H9 (cell line): ENCODE measurements at regions not wholly inside any gene's neighbourhood (a gene's known extent, or its start where the extent isn't known, plus 50 kb on each side); places are given as distances from the start of the nearest gene placed in this dataset.

ENCODE experiments used
- DNase-seq: peaks from one replicate; pipeline ENCODE4 v3.0.0-alpha.2; 2017
- H2AFZ ChIP-seq: one replicate; pipeline ENCODE4 v1.6.1; 2013; ENCODE audit warnings: mild to moderate bottlenecking, low read length, control low read depth, moderate library complexity
- H2AK5ac ChIP-seq: 2 replicates; pipeline ENCODE4 v1.6.1; 2013; ENCODE audit warnings: low read length, control low read depth, mixed read lengths; ENCODE audit not compliant: insufficient read length
- H2BK120ac ChIP-seq: one replicate; pipeline ENCODE4 v1.6.1; 2013; ENCODE audit warnings: low read depth, mild to moderate bottlenecking, low read length, control low read depth, inconsistent platforms; ENCODE audit not compliant: poor library complexity, severe bottlenecking
- H2BK12ac ChIP-seq: 2 replicates; pipeline ENCODE4 v1.6.1; 2013; ENCODE audit warnings: low read length, control low read depth, mixed read lengths, low read depth; ENCODE audit not compliant: insufficient read length
- H2BK15ac ChIP-seq: 2 replicates; pipeline ENCODE4 v1.6.1; 2013; ENCODE audit warnings: low read depth, low read length, control low read depth
- H2BK20ac ChIP-seq: one replicate; pipeline ENCODE4 v1.6.1; 2013; ENCODE audit warnings: low read depth, mild to moderate bottlenecking, low read length, control low read depth, inconsistent platforms; ENCODE audit not compliant: poor library complexity, severe bottlenecking
- H2BK5ac ChIP-seq: 2 replicates; pipeline ENCODE4 v1.6.1; 2013; ENCODE audit warnings: low read length, control low read depth, mixed read lengths; ENCODE audit not compliant: insufficient read length
- H3K14ac ChIP-seq: 2 replicates; pipeline ENCODE4 v1.6.1; 2013; ENCODE audit warnings: low read length, control low read depth; ENCODE audit not compliant: insufficient read depth
- H3K18ac ChIP-seq: 2 replicates; pipeline ENCODE4 v1.6.1; 2013; ENCODE audit warnings: low read depth, mild to moderate bottlenecking, mixed read lengths, low read length, control low read depth; ENCODE audit not compliant: insufficient read length
- H3K23ac ChIP-seq: 2 replicates; pipeline ENCODE4 v1.6.1; 2013; ENCODE audit warnings: low read length, control low read depth, mixed read lengths, low read depth; ENCODE audit not compliant: insufficient read length
- H3K23me2 ChIP-seq: 2 replicates; pipeline ENCODE4 v1.6.1; 2013; ENCODE audit warnings: low read depth, mild to moderate bottlenecking, mixed read lengths, low read length, control low read depth; ENCODE audit not compliant: insufficient read length, poor library complexity, severe bottlenecking
- H3K27ac ChIP-seq: 2 replicates; pipeline ENCODE4 v1.5.1; 2013; ENCODE audit warnings: low read length, control low read depth, mixed read lengths, low read depth; ENCODE audit not compliant: insufficient read length
- H3K27me3 ChIP-seq: 2 replicates; pipeline ENCODE4 v1.6.1; 2013; ENCODE audit warnings: low read length, control low read depth, inconsistent platforms; ENCODE audit not compliant: insufficient read depth
- H3K4ac ChIP-seq: 2 replicates; pipeline ENCODE4 v1.6.1; 2013; ENCODE audit warnings: low read depth, mild to moderate bottlenecking, control low read depth, inconsistent platforms, low read length, moderate library complexity
- H3K4me1 ChIP-seq: 2 replicates; pipeline ENCODE4 v1.6.1; 2013; ENCODE audit warnings: low read length, control low read depth, inconsistent platforms; ENCODE audit not compliant: insufficient read depth
- H3K4me2 ChIP-seq: 2 replicates; pipeline ENCODE4 v1.6.1; 2013; ENCODE audit warnings: low read length, control low read depth, mixed read lengths; ENCODE audit not compliant: insufficient read length, insufficient read depth
- H3K56ac ChIP-seq: 2 replicates; pipeline ENCODE4 v1.6.1; 2013; ENCODE audit warnings: low read depth, mild to moderate bottlenecking, mixed read lengths, low read length, control low read depth; ENCODE audit not compliant: insufficient read length
- H3K79me1 ChIP-seq: 2 replicates; pipeline ENCODE4 v1.6.1; 2013; ENCODE audit warnings: low read depth, mild to moderate bottlenecking, moderate library complexity, low read length, control low read depth, inconsistent platforms; ENCODE audit not compliant: insufficient read depth, poor library complexity, severe bottlenecking
- H3K79me2 ChIP-seq: 2 replicates; pipeline ENCODE4 v1.6.1; 2013; ENCODE audit warnings: low read length, control low read depth, inconsistent platforms; ENCODE audit not compliant: insufficient read depth
- H3K9ac ChIP-seq: 2 replicates; pipeline ENCODE4 v1.6.1; 2013; ENCODE audit warnings: low read length, control low read depth, mixed read lengths; ENCODE audit not compliant: insufficient read length; ENCODE audit errors: extremely low read depth
- H3K9me3 ChIP-seq: one replicate; pipeline ENCODE4 v1.6.1; 2013; ENCODE audit warnings: low read depth, low read length, inconsistent platforms; ENCODE audit not compliant: control insufficient read depth
- H3T11ph ChIP-seq: one replicate; pipeline ENCODE4 v1.6.1; 2013; ENCODE audit warnings: mild to moderate bottlenecking, low read length, control low read depth, inconsistent platforms
- H4K20me1 ChIP-seq: one replicate; pipeline ENCODE4 v1.6.1; 2013; ENCODE audit not compliant: control insufficient read depth, insufficient read length, insufficient read depth
- H4K5ac ChIP-seq: 2 replicates; pipeline ENCODE4 v1.6.1; 2013; ENCODE audit warnings: low read depth, mild to moderate bottlenecking, mixed read lengths, low read length, control low read depth; ENCODE audit not compliant: insufficient read length
- H4K8ac ChIP-seq: replicated peaks from 2 replicates; pipeline ENCODE4 v1.6.1; 2013; ENCODE audit warnings: low read length, control low read depth, mixed read lengths, low read depth; ENCODE audit not compliant: insufficient read length
- H4K91ac ChIP-seq: 2 replicates; pipeline ENCODE4 v1.6.1; 2013; ENCODE audit warnings: low read depth, mild to moderate bottlenecking, moderate library complexity, mixed read lengths, low read length, control low read depth; ENCODE audit not compliant: insufficient read length
- H3K27ac Mint-ChIP-seq, 3 experiments: 2 replicates in 2 of 3; 3 replicates in 1 of 3; pipeline ENCODE4 v1.8.0; 2020 to 2021; ENCODE audit warnings: mixed read lengths in 3 of 3, mild to moderate bottlenecking in 1 of 3, moderate library complexity in 1 of 3
- H3K27me3 Mint-ChIP-seq: 2 replicates; pipeline ENCODE4 v1.8.0; 2021; ENCODE audit warnings: low read depth, mild to moderate bottlenecking, moderate library complexity, mixed read lengths
- H3K36me3 Mint-ChIP-seq, 3 experiments: 2 replicates in 2 of 3; 3 replicates in 1 of 3; pipeline ENCODE4 v1.8.0; 2020 to 2021; ENCODE audit warnings: low read depth in 3 of 3, mixed read lengths in 3 of 3; ENCODE audit not compliant: insufficient read depth in 1 of 3
- H3K4me1 Mint-ChIP-seq, 2 experiments: 2 replicates each; pipeline ENCODE4 v1.8.0; 2020; ENCODE audit warnings: mixed read lengths in 2 of 2
- H3K4me3 Mint-ChIP-seq, 2 experiments: 2 replicates in 1 of 2; 3 replicates in 1 of 2; pipeline ENCODE4 v1.8.0; 2020 to 2021; ENCODE audit warnings: mild to moderate bottlenecking in 2 of 2, mixed read lengths in 2 of 2, moderate library complexity in 1 of 2
- H3K9me3 Mint-ChIP-seq, 2 experiments: 2 replicates in 1 of 2; 3 replicates in 1 of 2; pipeline ENCODE4 v1.8.0; 2020; ENCODE audit warnings: mild to moderate bottlenecking in 2 of 2, mixed read lengths in 2 of 2, moderate library complexity in 1 of 2
- WGBS: extraction: QIAGEN DNeasy Blood & Tissue Kit; methylation state at CpG from one replicate; pipeline ENCODE4 v1.1.7; 2013; ENCODE audit warnings: missing lambda C conversion rate, low lambda C conversion rate, mixed read lengths; ENCODE audit not compliant: insufficient read length; ENCODE audit errors: extremely low coverage; 5-methylcytosine and 5-hydroxymethylcytosine counted together
- TF ChIP-seq, protein P1 (sequence below): fragments of 200-600 bp; sonication (generic); conservative IDR thresholded peaks from 3 replicates; pipeline ENCODE4 v1.8.0; 2021; ENCODE audit warnings: antibody characterized with exemption, mild to moderate bottlenecking

- no CpG with 5 or more reads among the region's 1 CpG for WGBS
- Histone ChIP-seq H2BK20ac (no peak overlapping the region), H3K18ac (no peak overlapping the region), H3K27me3 (no peaks in the 10 kb centered on the region), H3K9me3 (no peaks in the 10 kb centered on the region), H4K8ac (no peak overlapping the region), H3T11ph (no peak overlapping the region), H3K4ac (no peak overlapping the region), H3K14ac (no peak overlapping the region), H4K5ac (no peak overlapping the region), H3K23me2 (no peaks in the 10 kb centered on the region), H4K20me1 (no peaks in the 10 kb centered on the region), H3K4me1 (no peaks in the 10 kb centered on the region), H3K23ac (no peak overlapping the region), H2AK5ac (no peak overlapping the region), H2BK120ac (no peak overlapping the region), H3K4me2 (no peak overlapping the region), H2AFZ (no peak overlapping the region), H3K56ac (no peak overlapping the region), H2BK12ac (no peak overlapping the region), H4K91ac (no peak overlapping the region), H3K27ac (no peak overlapping the region), H2BK15ac (no peak overlapping the region), H3K79me1 (no peaks in the 10 kb centered on the region), H3K79me2 (no peaks in the 10 kb centered on the region), H3K9ac (no peak overlapping the region), H2BK5ac (no peak overlapping the region)
- Mint-ChIP-seq H3K36me3 (no peaks in the 10 kb centered on the region), H3K27ac (no peak overlapping the region), H3K4me3 (no peak overlapping the region), H3K27me3 (no peaks in the 10 kb centered on the region; the same call in 1 of the 2 replicates), H3K4me1 (no peaks in the 10 kb centered on the region), H3K9me3 (peaks cover 16 to 20% of the 10 kb centered on the region in 2 experiments; a peak in 4 of 5 replicates)
- TF ChIP-seq, protein P1, sequence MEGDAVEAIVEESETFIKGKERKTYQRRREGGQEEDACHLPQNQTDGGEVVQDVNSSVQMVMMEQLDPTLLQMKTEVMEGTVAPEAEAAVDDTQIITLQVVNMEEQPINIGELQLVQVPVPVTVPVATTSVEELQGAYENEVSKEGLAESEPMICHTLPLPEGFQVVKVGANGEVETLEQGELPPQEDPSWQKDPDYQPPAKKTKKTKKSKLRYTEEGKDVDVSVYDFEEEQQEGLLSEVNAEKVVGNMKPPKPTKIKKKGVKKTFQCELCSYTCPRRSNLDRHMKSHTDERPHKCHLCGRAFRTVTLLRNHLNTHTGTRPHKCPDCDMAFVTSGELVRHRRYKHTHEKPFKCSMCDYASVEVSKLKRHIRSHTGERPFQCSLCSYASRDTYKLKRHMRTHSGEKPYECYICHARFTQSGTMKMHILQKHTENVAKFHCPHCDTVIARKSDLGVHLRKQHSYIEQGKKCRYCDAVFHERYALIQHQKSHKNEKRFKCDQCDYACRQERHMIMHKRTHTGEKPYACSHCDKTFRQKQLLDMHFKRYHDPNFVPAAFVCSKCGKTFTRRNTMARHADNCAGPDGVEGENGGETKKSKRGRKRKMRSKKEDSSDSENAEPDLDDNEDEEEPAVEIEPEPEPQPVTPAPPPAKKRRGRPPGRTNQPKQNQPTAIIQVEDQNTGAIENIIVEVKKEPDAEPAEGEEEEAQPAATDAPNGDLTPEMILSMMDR, result no peak
- DNase-seq, result no peak
These were observed 292.2 kb upstream of the ZWINT start for GRCh38 chr10:56653289-56653688.
